ENCODE measurements at regions not wholly inside any gene's neighbourhood (a gene's known extent, or its start where the extent isn't known, plus 50 kb on each side); places are given as distances from the start of the nearest gene placed in this dataset.

- no peak overlapping the region for H2BK15ac ChIP-seq (ENCODE audit: low read depth, low read length)
- H2BK120ac ChIP-seq (ENCODE audit: low read depth, low read length) = no peak overlapping the region
- H3K4me2 ChIP-seq (ENCODE audit: low read depth, low read length) = no peak overlapping the region
- no peaks in the 10 kb centered on the region for H4K20me1 ChIP-seq (ENCODE audit: insufficient read depth, low read length)
- dilution Hi-C loops (cut with HindIII; ENCODE audit: low sequenced_read_pairs, unreplicated experiment) = no loop called here
- no peak overlapping the region for H3K4ac ChIP-seq (ENCODE audit: low read depth, low read length)
- no TSS peak for BruUV-seq (replicated peaks)
- H3K27ac ChIP-seq (ENCODE audit: insufficient read depth, low read length) = no peak overlapping the region
- no peaks in the 10 kb centered on the region for H3K36me3 ChIP-seq (ENCODE audit: control insufficient read depth, insufficient read depth, low read length)
- CTCF ChIA-PET = no interaction called here
- POLR2A ChIA-PET (ENCODE audit: unreplicated experiment) = no interaction called here
- H2BK5ac ChIP-seq (ENCODE audit: low read depth, low read length, poor library complexity, severe bottlenecking) = no peak overlapping the region
- in situ Hi-C loops (cut with MboI; ENCODE audit: low sequenced_read_pairs) = no loop called here
- no CpG with 5 or more reads among the region's 9 CpGs for whole genome bisulfite sequencing, 2 experiments (ENCODE audit: extremely low coverage in 2 of 2, insufficient read length in 1 of 2)
- no peak for DNase-seq
- H3K27me3 ChIP-seq (ENCODE audit: control insufficient read depth, insufficient read depth, low read length) = no peaks in the 10 kb centered on the region
- no peak overlapping the region for H3K23ac ChIP-seq (ENCODE audit: low read depth, low read length)
- no peak overlapping the region for H2BK20ac ChIP-seq (ENCODE audit: low read depth, low read length)
- no peak for ATAC-seq (ENCODE audit: low read depth)
- no peaks in the 10 kb centered on the region for H3K4me1 ChIP-seq (ENCODE audit: control insufficient read depth, insufficient read depth, low read length)
- TF ChIP-seq CTCF (conservative IDR thresholded peaks at IDR 0.05; ENCODE audit: low read depth, low read length) (no peak), MAFK (IDR thresholded peaks at IDR 0.05; ENCODE audit: low read depth, low read length) (no peak)
- no peak overlapping the region for H2AK5ac ChIP-seq (ENCODE audit: low read depth, low read length)
- H3K14ac ChIP-seq (replicated peaks; ENCODE audit: low read depth, low read length) = no peak overlapping the region
- H4K91ac ChIP-seq (ENCODE audit: insufficient read depth, low read depth, low read length) = no peak overlapping the region
- no peak overlapping the region for H3K56ac ChIP-seq (ENCODE audit: extremely low read depth, insufficient read depth, low read length)
- H3K4me3 ChIP-seq (ENCODE audit: insufficient read depth, low read depth, low read length) = no peak overlapping the region
- no peak overlapping the region for H3K9ac ChIP-seq (ENCODE audit: low read depth, low read length)
- H4K8ac ChIP-seq (ENCODE audit: low read depth in 2 of 2, low read length in 2 of 2) = no peak overlapping the region
- H2AK9ac ChIP-seq (replicated peaks; ENCODE audit: low read depth, low read length, poor library complexity) = no peak overlapping the region
- no peak overlapping the region for H2AFZ ChIP-seq (replicated peaks; ENCODE audit: low read length, poor library complexity)
- no peaks in the 10 kb centered on the region for H3K9me1 ChIP-seq (ENCODE audit: insufficient read depth, low read length)
- no peaks in the 10 kb centered on the region for H3K9me3 ChIP-seq (ENCODE audit: control insufficient read depth, insufficient read depth, low read length)
- no peak overlapping the region for H4K5ac ChIP-seq (ENCODE audit: low read depth, low read length)
- intact Hi-C loops (cut with micrococcal nuclease) = no loop called here
- no peak overlapping the region for H3K18ac ChIP-seq (ENCODE audit: low read depth, low read length)
- H3K79me1 ChIP-seq (ENCODE audit: low read depth in 1 of 2, low read length in 2 of 2) = no peaks in the 10 kb centered on the region
Measured at GRCh38 chr12:23356927-23357708, 592.4 kb downstream of the SOX5 start.
